Activated naive CD4-positive, alpha-beta T cell treated with anti-CD3 and anti-CD28 coated beads for 36 hours (primary cell): ENCODE measurements at regions not wholly inside any gene's neighbourhood (a gene's known extent, or its start where the extent isn't known, plus 50 kb on each side); places are given as distances from the start of the nearest gene placed in this dataset.

Experiments
- CTCF ChIA-PET: fragments of 350-600 bp; sonication (Branson Sonifier 250); formaldehyde crosslinking; loops from one replicate; lab custom pipeline; 2021; ENCODE audit warnings: antibody characterized with exemption; lab: Charles Lee
- DNase-seq: peaks from one replicate; pipeline ENCODE4 v3.0.0-alpha.2; 2020
- H3K27ac Mint-ChIP-seq: one replicate; pipeline ENCODE4 v1.8.0; 2021; ENCODE audit warnings: mild to moderate bottlenecking, mixed read lengths
- H3K27me3 Mint-ChIP-seq: one replicate; pipeline ENCODE4 v1.8.0; 2021; ENCODE audit warnings: low read depth, mixed read lengths
- H3K36me3 Mint-ChIP-seq: one replicate; pipeline ENCODE4 v1.8.0; 2021; ENCODE audit warnings: low read depth, mixed read lengths
- H3K4me1 Mint-ChIP-seq: one replicate; pipeline ENCODE4 v1.8.0; 2021; ENCODE audit warnings: low read depth, mixed read lengths
- H3K4me3 Mint-ChIP-seq: one replicate; pipeline ENCODE4 v1.8.0; 2021; ENCODE audit warnings: mild to moderate bottlenecking, moderate library complexity, mixed read lengths
- H3K9me3 Mint-ChIP-seq: one replicate; pipeline ENCODE4 v1.8.0; 2021; ENCODE audit warnings: mixed read lengths
- intact Hi-C: fragments of 100-400 bp; cut with micrococcal nuclease; formaldehyde crosslinking; loops from one replicate; pipeline ENCODE4 v1.15.1; 2023

DNA sequence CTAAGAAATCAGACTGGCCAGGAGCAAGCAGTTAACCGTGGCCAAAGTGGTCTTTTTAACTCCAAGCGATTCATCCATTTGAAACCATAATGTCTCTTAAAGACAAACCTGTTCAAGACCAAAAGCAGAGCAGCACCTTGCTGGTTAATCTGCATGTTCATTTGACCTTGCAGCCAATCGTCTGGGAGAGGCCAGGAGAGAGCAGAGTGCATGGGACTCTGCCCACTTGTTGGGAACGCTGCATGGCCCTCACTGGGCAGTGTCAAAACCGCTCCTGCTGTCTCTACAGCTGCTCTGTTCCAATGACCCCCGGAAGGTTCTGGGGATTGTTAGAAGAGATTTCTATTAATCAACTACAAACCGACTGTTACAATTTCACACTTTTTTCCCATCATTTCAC, 79.6 kb downstream of the OLIG3 start:
- no peak overlapping the region for H3K27ac Mint-ChIP-seq
- no peaks in the 10 kb centered on the region for H3K9me3 Mint-ChIP-seq
- H3K27me3 Mint-ChIP-seq: no peaks in the 10 kb centered on the region
- CTCF ChIA-PET: interaction anchor here (1.1 to 1.5 kb wide), 4 partner anchors 15 to 106 kb away, joined by 3 to 8 read pairs (median 4); no protein-coding TSS in a partner anchor
- intact Hi-C loops: no loop called here
- peak overlapping the region; percentile 39 for H3K4me3 Mint-ChIP-seq
- H3K4me1 Mint-ChIP-seq: peaks cover 11% of the 10 kb centered on the region
- DNase-seq: no peak
- no peaks in the 10 kb centered on the region for H3K36me3 Mint-ChIP-seq

DNA sequence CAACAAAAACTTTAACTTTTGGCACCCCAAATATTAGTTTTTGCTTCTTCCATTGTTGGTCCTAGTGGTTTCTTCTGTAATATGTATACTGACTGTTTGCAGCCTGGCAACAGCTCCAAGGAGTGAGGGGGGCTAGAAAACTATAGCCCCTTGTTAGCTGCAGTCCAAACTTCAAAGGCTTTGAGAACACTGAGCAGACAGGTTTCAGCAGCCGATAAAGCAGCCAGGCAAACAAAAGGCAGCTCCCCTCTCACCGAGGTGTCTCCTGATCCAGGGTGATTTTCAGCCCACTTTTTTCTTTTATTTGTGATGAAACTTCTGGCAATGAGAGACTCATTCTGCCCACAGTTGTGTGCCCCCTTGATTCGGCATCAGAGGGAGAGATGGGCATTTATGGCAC, 80.7 kb downstream of the OLIG3 start:
- no peaks in the 10 kb centered on the region for H3K27me3 Mint-ChIP-seq
- H3K9me3 Mint-ChIP-seq: no peaks in the 10 kb centered on the region
- no peaks in the 10 kb centered on the region for H3K36me3 Mint-ChIP-seq
- CTCF ChIA-PET: interaction anchor here (1.2 to 1.3 kb wide), 2 partner anchors 10 to 71 kb away, joined by 3 to 4 read pairs; no protein-coding TSS in a partner anchor
- H3K27ac Mint-ChIP-seq: no peak overlapping the region
- H3K4me3 Mint-ChIP-seq: no peak overlapping the region
- peaks cover 11% of the 10 kb centered on the region for H3K4me1 Mint-ChIP-seq
- no peak for DNase-seq
- intact Hi-C loops: no loop called here

DNA sequence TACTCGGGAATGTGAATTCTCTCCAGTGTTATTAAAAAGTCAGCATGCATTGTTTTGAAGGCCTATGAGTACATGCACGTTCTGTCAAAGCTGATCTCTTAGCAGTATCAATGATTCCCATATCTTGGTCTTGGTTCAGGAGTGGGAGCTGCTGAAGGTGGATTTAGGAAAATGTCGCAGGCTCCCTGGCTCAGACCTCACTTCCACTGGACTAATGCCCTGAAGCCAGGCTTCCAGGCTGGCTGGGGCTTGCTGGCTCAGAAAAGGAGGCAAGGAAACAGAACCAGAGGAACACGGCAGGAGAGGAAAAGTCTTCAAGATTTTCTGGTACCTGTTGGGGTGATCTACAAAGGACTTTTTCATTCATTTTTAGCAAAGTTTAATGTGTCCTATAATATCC, 81.6 kb downstream of the OLIG3 start:
- Mint-ChIP-seq H3K36me3 (no peaks in the 10 kb centered on the region), H3K27me3 (no peaks in the 10 kb centered on the region), H3K9me3 (peaks cover 2% of the 10 kb centered on the region), H3K4me3 (no peak overlapping the region), H3K27ac (no peak overlapping the region), H3K4me1 (peaks cover 15% of the 10 kb centered on the region)
- DNase-seq: no peak
- intact Hi-C loops: no loop called here
- CTCF ChIA-PET: interaction anchor here (0.6 to 1.3 kb wide), 5 partner anchors 10 to 589 kb away, joined by 3 read pairs; no protein-coding TSS in a partner anchor

GRCh38 chr6:137409266-137409777, 84.9 kb downstream of the OLIG3 start:
- Mint-ChIP-seq H3K27me3 (no peaks in the 10 kb centered on the region), H3K9me3 (peaks cover 5% of the 10 kb centered on the region), H3K4me1 (peaks cover 4% of the 10 kb centered on the region), H3K36me3 (no peaks in the 10 kb centered on the region), H3K4me3 (no peak overlapping the region), H3K27ac (no peak overlapping the region)
- intact Hi-C loops: no loop called here
- DNase-seq: no peak
- CTCF ChIA-PET: no interaction called here

DNA sequence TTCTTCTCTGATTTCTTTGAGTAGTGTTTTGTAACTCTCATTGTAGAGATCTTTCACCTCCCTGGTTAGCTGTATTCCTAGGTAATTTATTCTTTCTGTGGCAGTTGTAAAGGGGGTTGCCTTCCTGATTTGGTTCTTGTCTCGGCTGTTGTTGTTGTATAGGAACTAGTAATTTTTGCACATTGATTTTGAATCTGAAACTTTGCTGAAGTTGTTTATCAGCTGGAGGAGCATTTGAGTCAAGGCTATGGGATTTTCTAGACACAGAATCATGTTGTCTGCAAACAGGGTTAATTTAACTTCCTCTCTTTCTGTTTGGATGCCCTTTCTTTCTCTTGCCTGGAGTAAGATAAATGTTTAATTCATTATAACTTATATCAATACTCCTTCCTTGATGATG, 86.4 kb downstream of the OLIG3 start:
- Mint-ChIP-seq H3K4me1 (peaks cover 4% of the 10 kb centered on the region), H3K4me3 (no peak overlapping the region), H3K9me3 (peaks cover 5% of the 10 kb centered on the region), H3K36me3 (no peaks in the 10 kb centered on the region), H3K27ac (no peak overlapping the region), H3K27me3 (no peaks in the 10 kb centered on the region)
- DNase-seq: no peak
- CTCF ChIA-PET: interaction anchor here (0.9 kb wide), 1 partner anchor 36 kb away, joined by 3 read pairs; no protein-coding TSS in a partner anchor
- intact Hi-C loops: no loop called here

DNA sequence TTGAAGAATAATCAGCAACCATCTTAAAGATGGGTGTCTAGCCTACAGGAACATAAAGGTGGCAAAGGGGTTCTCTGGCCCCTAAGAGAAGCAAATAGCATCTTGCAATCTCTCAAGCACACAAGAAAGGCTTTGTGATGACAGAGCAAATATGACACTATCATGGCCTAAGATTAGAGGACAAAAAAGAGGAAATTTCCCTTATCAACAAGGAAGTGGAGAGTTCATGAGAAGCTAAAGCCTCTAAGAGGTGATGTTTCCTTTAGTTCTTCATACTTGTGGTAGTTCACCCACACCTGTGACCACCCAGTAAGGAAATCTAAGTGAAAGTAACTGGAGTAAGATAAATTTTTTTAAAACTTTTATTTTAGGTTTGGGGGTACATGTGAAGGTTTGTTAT, 88.4 kb downstream of the OLIG3 start:
- Mint-ChIP-seq H3K9me3 (peaks cover 5% of the 10 kb centered on the region), H3K4me3 (no peak overlapping the region), H3K27ac (no peak overlapping the region), H3K4me1 (peaks cover 4% of the 10 kb centered on the region), H3K27me3 (no peaks in the 10 kb centered on the region), H3K36me3 (no peaks in the 10 kb centered on the region)
- DNase-seq: no peak
- CTCF ChIA-PET: no interaction called here
- intact Hi-C loops: no loop called here

- intact Hi-C loops: loop anchor here (5.0 kb wide), 1 partner anchor 247 kb away; no protein-coding TSS in a partner anchor
- CTCF ChIA-PET: no interaction called here
- Mint-ChIP-seq H3K27ac (no peak overlapping the region), H3K4me3 (no peak overlapping the region), H3K27me3 (no peaks in the 10 kb centered on the region), H3K4me1 (peaks cover 13% of the 10 kb centered on the region), H3K9me3 (peaks cover 5% of the 10 kb centered on the region), H3K36me3 (no peaks in the 10 kb centered on the region)
- no peak for DNase-seq
These were observed 90.3 kb downstream of the OLIG3 start for GRCh38 chr6:137403855-137404254.

DNA sequence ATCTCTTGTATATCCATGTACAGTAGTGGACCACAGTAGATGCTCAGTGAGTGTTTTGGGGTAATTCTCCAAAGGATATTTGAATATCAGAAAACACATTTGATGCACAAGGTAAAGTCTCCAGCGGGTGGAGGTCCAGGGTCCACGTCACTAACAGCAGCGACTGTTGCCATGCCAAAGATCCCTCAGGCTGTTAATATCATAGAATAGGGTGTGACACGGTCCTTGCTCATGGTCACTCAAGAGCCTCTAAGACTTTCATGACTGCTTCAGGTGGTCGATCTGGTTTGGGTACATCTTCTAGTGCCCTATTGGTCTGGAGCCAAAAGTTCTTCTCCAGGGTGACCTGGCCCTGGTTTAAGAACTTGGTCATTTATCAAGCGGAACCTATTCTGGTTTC, 90.8 kb downstream of the OLIG3 start:
- no peaks in the 10 kb centered on the region for H3K27me3 Mint-ChIP-seq
- H3K27ac Mint-ChIP-seq: no peak overlapping the region
- H3K9me3 Mint-ChIP-seq: peaks cover 5% of the 10 kb centered on the region
- no peak overlapping the region for H3K4me3 Mint-ChIP-seq
- H3K4me1 Mint-ChIP-seq: peaks cover 13% of the 10 kb centered on the region
- intact Hi-C loops: loop anchor here (5.0 kb wide), 1 partner anchor 246 kb away; no protein-coding TSS in a partner anchor
- CTCF ChIA-PET: no interaction called here
- DNase-seq: no peak
- H3K36me3 Mint-ChIP-seq: no peaks in the 10 kb centered on the region

DNA sequence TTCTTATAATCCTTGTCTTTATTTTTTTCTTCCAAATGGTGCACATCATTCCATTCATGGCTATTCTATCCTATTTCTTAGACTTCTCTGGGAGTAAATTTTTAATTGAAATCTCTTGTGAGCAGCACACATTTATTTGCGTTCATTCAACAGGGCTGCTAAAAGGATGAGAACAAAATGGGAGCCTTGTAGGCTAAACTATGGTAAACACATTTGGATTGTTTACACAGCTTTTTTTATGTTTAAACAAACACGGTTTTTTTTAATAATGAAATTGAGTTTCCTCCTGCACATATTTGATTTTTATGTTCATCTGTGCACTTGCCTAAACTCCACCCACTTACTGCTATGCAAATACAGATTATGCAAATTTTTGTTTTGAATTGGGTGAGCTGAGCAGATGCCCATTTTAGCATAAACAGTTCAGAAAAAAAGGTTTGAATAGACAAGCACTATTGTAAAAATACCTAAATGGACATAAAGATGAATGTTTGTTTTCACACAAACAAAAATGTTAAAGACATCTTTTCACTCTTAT, 92.0 kb downstream of the OLIG3 start:
- CTCF ChIA-PET: interaction anchor here (1.0 kb wide), 1 partner anchor 10 kb away, joined by 3 read pairs; no protein-coding TSS in a partner anchor
- Mint-ChIP-seq H3K4me3 (no peak overlapping the region), H3K27me3 (no peaks in the 10 kb centered on the region), H3K36me3 (no peaks in the 10 kb centered on the region), H3K4me1 (peaks cover 9% of the 10 kb centered on the region), H3K9me3 (peaks cover 3% of the 10 kb centered on the region), H3K27ac (no peak overlapping the region)
- intact Hi-C loops: loop anchor here (5.0 kb wide), 1 partner anchor 245 kb away; no protein-coding TSS in a partner anchor
- DNase-seq: no peak

- intact Hi-C loops: loop anchor here (5.0 kb wide), 1 partner anchor 244 kb away; no protein-coding TSS in a partner anchor
- CTCF ChIA-PET: interaction anchor here (1.5 kb wide), 1 partner anchor 170 kb away, joined by 3 read pairs; no protein-coding TSS in a partner anchor
- H3K9me3 Mint-ChIP-seq: no peaks in the 10 kb centered on the region
These were observed 93.1 kb downstream of the OLIG3 start for GRCh38 chr6:137401088-137401487.

DNA sequence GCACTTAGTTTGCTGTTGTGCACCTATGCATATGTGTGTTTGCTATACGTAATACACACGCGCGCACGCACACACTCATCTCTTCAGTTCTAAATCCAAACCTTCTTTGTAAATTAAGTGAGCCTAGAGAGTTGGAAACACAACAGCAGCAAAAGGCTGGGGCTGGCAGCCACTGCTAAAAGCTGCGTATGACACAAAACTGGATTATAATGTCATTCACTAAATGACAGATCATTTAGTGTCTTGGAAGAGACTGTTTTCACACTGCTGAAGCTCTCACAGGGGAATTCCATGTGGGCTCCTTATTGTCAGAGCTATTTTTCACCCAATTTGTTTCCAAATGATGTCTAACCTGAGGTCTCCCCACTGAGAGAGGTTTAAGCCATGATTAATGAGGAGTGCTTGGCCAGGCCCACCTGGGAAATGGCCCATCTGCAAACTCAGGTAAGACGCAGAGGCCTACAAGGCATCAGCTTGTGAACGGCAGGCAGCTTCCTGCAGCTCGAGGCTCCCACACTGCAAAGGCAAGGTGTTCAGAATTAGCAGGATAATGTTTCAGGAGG, 94.2 kb downstream of the OLIG3 start:
- intact Hi-C loops: loop anchor here (1.0 to 5.0 kb wide), 2 partner anchors 11 to 243 kb away; no protein-coding TSS in a partner anchor
- Mint-ChIP-seq H3K27me3 (no peaks in the 10 kb centered on the region), H3K9me3 (no peaks in the 10 kb centered on the region), H3K4me1 (peaks cover 9% of the 10 kb centered on the region), H3K36me3 (no peaks in the 10 kb centered on the region), H3K27ac (no peak overlapping the region), H3K4me3 (no peak overlapping the region)
- DNase-seq: peak; percentile 52
- CTCF ChIA-PET: interaction anchor here (0.9 to 1.5 kb wide), 3 partner anchors 24 to 171 kb away, joined by 3 to 4 read pairs (median 3); no protein-coding TSS in a partner anchor

More at GRCh38 chr6:137401088-137401487, 93.1 kb downstream of the OLIG3 start:
- Mint-ChIP-seq H3K36me3 (no peaks in the 10 kb centered on the region), H3K4me3 (no peak overlapping the region), H3K4me1 (peaks cover 9% of the 10 kb centered on the region), H3K27ac (no peak overlapping the region), H3K27me3 (no peaks in the 10 kb centered on the region)
- DNase-seq: no peak

DNA sequence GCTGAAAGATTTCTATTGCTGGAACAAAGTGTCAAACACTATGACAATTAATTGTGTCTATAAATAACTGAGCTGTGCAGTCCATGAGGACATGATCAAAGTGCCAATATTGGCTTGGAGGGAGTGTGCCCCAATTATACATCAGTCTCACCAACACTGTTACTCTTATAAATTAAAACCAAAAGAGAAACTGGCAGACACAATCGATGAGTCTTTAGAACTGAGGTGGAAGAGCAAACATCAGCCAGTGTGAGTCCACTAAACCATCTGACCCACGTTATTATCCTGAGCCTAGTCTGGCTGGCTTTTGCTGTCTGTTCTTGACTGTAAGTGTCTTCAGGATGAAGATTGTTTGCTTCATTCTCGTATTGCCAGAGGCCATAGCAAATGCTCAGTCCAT, 98.9 kb downstream of the OLIG3 start:
- intact Hi-C loops: no loop called here
- Mint-ChIP-seq H3K27me3 (no peaks in the 10 kb centered on the region), H3K9me3 (no peaks in the 10 kb centered on the region), H3K36me3 (no peaks in the 10 kb centered on the region), H3K27ac (no peak overlapping the region), H3K4me1 (peaks cover 18% of the 10 kb centered on the region), H3K4me3 (no peak overlapping the region)
- CTCF ChIA-PET: interaction anchor here (1.4 kb wide), 1 partner anchor 12 kb away, joined by 3 read pairs; no protein-coding TSS in a partner anchor
- DNase-seq: no peak
